ENCODE measurements at regions not wholly inside any gene's neighbourhood (a gene's known extent, or its start where the extent isn't known, plus 50 kb on each side); places are given as distances from the start of the nearest gene placed in this dataset.

DNA sequence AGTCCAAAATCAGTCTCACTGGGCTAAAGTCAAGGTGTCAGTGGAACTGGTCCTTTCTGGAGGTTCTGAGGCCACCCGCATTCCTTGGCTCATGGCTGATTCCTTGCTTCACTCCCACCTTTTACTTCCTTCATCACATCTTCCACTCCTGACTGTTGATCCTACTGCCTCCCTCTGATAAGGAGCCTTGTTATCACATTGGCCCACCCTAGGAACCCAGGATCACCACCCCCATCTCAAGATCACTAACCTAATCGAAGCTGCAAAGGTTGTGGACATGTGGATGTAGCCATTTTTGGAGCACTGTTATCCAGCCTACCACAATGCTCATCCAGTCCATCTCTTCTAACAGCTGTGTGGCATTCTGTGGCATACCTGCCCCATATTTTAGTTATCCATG lies 87.2 kb downstream of the TNFAIP3 start:
- no peak overlapping the region for H3K4me3 ChIP-seq (ENCODE audit: control insufficient read depth, low read depth, low read length)
- DNase-seq (ENCODE audit: low read depth) = no peak
- TF ChIP-seq CTCF (conservative IDR thresholded peaks at IDR 0.05; ENCODE audit: control insufficient read depth, insufficient read depth, low read depth, low read length) = no peak

GRCh38 chr6:137956098-137956488 lies 89.0 kb downstream of the TNFAIP3 start:
- TF ChIP-seq CTCF (conservative IDR thresholded peaks at IDR 0.05; ENCODE audit: control insufficient read depth, insufficient read depth, low read depth, low read length) = no peak
- no peak overlapping the region for H3K4me3 ChIP-seq (ENCODE audit: control insufficient read depth, low read depth, low read length)
- DNase-seq (ENCODE audit: low read depth) = no peak

DNA sequence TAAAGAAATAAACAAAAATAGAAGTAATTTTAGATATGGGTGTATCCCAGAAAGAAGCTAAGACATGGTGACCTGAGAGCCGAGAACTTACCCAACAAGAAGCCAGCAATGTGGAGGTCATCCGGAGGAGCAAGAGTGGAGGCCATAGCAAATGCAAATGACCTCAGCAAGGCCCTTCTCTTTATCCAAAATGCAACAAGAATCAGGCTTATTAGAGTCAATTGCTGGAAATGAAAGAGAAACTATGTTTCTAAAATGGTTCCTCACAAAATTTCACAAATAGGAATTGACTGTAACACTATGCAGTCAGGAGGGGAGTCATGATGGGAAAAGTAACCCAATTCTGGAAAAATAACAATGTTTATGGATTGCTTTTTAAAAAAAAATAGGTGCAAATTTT lies 90.4 kb downstream of the TNFAIP3 start:
- TF ChIP-seq CTCF (conservative IDR thresholded peaks at IDR 0.05; ENCODE audit: control insufficient read depth, insufficient read depth, low read depth, low read length) = no peak
- no peak overlapping the region for H3K4me3 ChIP-seq (ENCODE audit: control insufficient read depth, low read depth, low read length)
- no peak for DNase-seq (ENCODE audit: low read depth)

DNA sequence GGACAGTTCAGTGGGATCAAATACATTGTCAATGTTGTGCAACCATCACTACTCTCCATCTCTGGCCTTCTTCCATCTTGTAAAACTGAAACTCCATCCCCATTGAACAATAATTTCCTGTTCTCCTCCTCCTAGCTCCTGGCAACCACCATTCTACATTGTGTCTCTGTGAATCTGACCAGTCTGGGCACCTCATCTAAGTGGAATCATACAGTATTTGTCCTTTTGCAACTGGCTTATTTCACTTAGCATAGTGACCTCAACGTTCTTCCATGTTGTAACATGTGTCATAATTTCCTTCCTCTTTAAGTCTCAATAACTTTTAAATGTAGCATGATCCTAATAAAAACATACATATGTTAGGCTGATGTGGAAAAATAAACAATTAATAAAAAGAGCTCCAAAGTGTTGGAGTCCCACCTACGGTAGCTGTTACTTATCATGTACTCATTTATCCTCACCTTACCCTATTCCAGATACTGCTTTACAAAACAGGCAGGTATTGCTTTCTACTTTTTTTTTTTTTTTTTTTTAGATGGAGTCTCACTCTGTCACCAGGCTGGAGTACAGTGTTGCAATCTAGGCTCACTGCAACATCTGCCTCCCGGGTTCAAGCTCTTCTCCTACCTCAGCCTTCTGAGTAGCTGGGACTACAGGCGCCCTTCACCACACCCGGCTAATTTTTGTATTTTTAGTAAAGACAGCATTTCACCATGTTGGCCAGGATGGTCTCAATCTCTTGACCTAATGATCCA lies 91.9 kb downstream of the TNFAIP3 start:
- peak; percentile 36 for DNase-seq (ENCODE audit: low read depth)
- no peak overlapping the region for H3K4me3 ChIP-seq (ENCODE audit: control insufficient read depth, low read depth, low read length)
- no peak for TF ChIP-seq CTCF (conservative IDR thresholded peaks at IDR 0.05; ENCODE audit: control insufficient read depth, insufficient read depth, low read depth, low read length)

- no peak overlapping the region for H3K4me3 ChIP-seq (ENCODE audit: control insufficient read depth, low read depth, low read length)
- no peak for TF ChIP-seq CTCF (conservative IDR thresholded peaks at IDR 0.05; ENCODE audit: control insufficient read depth, insufficient read depth, low read depth, low read length)
- no peak for DNase-seq (ENCODE audit: low read depth)
These were observed 95.7 kb downstream of the TNFAIP3 start for GRCh38 chr6:137962725-137963124.

DNA sequence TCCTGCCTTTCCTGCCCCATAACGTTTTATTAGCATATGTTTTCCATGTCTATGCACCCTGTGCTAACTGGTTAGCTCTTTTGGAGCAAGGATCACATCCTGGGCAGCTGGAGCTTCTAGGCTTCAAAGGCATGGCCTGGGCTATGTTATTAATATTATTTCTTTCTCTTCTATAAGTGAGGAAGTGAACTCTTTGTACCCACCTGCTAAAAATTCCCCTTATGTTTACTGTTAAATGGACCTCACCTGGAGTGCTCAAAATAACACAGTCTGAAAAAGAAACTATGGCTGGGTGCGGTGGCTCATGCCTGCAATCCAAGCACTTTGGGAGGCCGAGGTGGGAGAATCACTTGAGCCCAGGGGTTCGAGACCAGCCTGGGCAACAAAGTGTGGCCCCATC lies 97.8 kb downstream of the TNFAIP3 start:
- no peak overlapping the region for H3K4me3 ChIP-seq (ENCODE audit: control insufficient read depth, low read depth, low read length)
- no peak for DNase-seq (ENCODE audit: low read depth)
- no peak for TF ChIP-seq CTCF (conservative IDR thresholded peaks at IDR 0.05; ENCODE audit: control insufficient read depth, insufficient read depth, low read depth, low read length)

Data from fibroblast of mammary gland (primary cell).